ENCODE measurements at regions not wholly inside any gene's neighbourhood (a gene's known extent, or its start where the extent isn't known, plus 50 kb on each side); places are given as distances from the start of the nearest gene placed in this dataset.

GRCh38 chr11:44404736-44405395, 94.9 kb upstream of the ALX4 start:
- H3K4me1 ChIP-seq (ENCODE audit: insufficient read depth, insufficient read length) = no peaks in the 10 kb centered on the region
- H3K9me3 ChIP-seq (ENCODE audit: insufficient read depth, low read length) = no peaks in the 10 kb centered on the region
- H3K27me3 ChIP-seq (ENCODE audit: insufficient read depth, insufficient read length) = no peaks in the 10 kb centered on the region
- H3K36me3 ChIP-seq (ENCODE audit: insufficient read depth, insufficient read length, low read length) = no peaks in the 10 kb centered on the region
- DNase-seq (ENCODE audit: low read depth, low spot score) = no peak
- TF ChIP-seq YY1 (IDR thresholded peaks at IDR 0.05; ENCODE audit: insufficient read depth, insufficient read length) (no peak), ZNF274 (IDR thresholded peaks at IDR 0.05; ENCODE audit: low read depth, low read length) (no peak), SUZ12 (IDR thresholded peaks at IDR 0.05; ENCODE audit: extremely low read depth, insufficient read depth, insufficient read length) (no peak)
- no peak overlapping the region for H3K4me3 ChIP-seq (ENCODE audit: insufficient read length, low read depth)
- H3K9ac ChIP-seq (ENCODE audit: insufficient read length, low read depth) = no peak overlapping the region

GRCh38 chr11:44407211-44407996, 97.5 kb upstream of the ALX4 start:
- no peak for DNase-seq (ENCODE audit: low read depth, low spot score)
- H3K27me3 ChIP-seq (ENCODE audit: insufficient read depth, insufficient read length) = peaks cover 4% of the 10 kb centered on the region
- no peaks in the 10 kb centered on the region for H3K9me3 ChIP-seq (ENCODE audit: insufficient read depth, low read length)
- TF ChIP-seq YY1 (IDR thresholded peaks at IDR 0.05; ENCODE audit: insufficient read depth, insufficient read length) (no peak), ZNF274 (IDR thresholded peaks at IDR 0.05; ENCODE audit: low read depth, low read length) (no peak), SUZ12 (IDR thresholded peaks at IDR 0.05; ENCODE audit: extremely low read depth, insufficient read depth, insufficient read length) (no peak)
- no peak overlapping the region for H3K4me3 ChIP-seq (ENCODE audit: insufficient read length, low read depth)
- no peaks in the 10 kb centered on the region for H3K4me1 ChIP-seq (ENCODE audit: insufficient read depth, insufficient read length)
- no peaks in the 10 kb centered on the region for H3K36me3 ChIP-seq (ENCODE audit: insufficient read depth, insufficient read length, low read length)
- H3K9ac ChIP-seq (ENCODE audit: insufficient read length, low read depth) = no peak overlapping the region

GRCh38 chr11:44408141-44408540, 98.2 kb upstream of the ALX4 start:
- no peak for DNase-seq (ENCODE audit: low read depth, low spot score)
- TF ChIP-seq ZNF274 (IDR thresholded peaks at IDR 0.05; ENCODE audit: low read depth, low read length) = no peak
- no peak for TF ChIP-seq SUZ12 (IDR thresholded peaks at IDR 0.05; ENCODE audit: extremely low read depth, insufficient read depth, insufficient read length)
- TF ChIP-seq YY1 (IDR thresholded peaks at IDR 0.05; ENCODE audit: insufficient read depth, insufficient read length) = no peak
- H3K4me1 ChIP-seq (ENCODE audit: insufficient read depth, insufficient read length) = no peaks in the 10 kb centered on the region
- H3K9ac ChIP-seq (ENCODE audit: insufficient read length, low read depth) = no peak overlapping the region
- H3K4me3 ChIP-seq (ENCODE audit: insufficient read length, low read depth) = no peak overlapping the region
- H3K27me3 ChIP-seq (ENCODE audit: insufficient read depth, insufficient read length) = peaks cover 4% of the 10 kb centered on the region
- H3K9me3 ChIP-seq (ENCODE audit: insufficient read depth, low read length) = no peaks in the 10 kb centered on the region
- H3K36me3 ChIP-seq (ENCODE audit: insufficient read depth, insufficient read length, low read length) = no peaks in the 10 kb centered on the region

GRCh38 chr11:44408711-44409470, 99.0 kb upstream of the ALX4 start:
- Histone ChIP-seq H3K9ac (ENCODE audit: insufficient read length, low read depth) (no peak overlapping the region), H3K9me3 (ENCODE audit: insufficient read depth, low read length) (no peaks in the 10 kb centered on the region), H3K4me1 (ENCODE audit: insufficient read depth, insufficient read length) (no peaks in the 10 kb centered on the region), H3K27me3 (ENCODE audit: insufficient read depth, insufficient read length) (peaks cover 4% of the 10 kb centered on the region), H3K4me3 (ENCODE audit: insufficient read length, low read depth) (no peak overlapping the region), H3K36me3 (ENCODE audit: insufficient read depth, insufficient read length, low read length) (no peaks in the 10 kb centered on the region)
- TF ChIP-seq SUZ12 (IDR thresholded peaks at IDR 0.05; ENCODE audit: extremely low read depth, insufficient read depth, insufficient read length) = no peak
- DNase-seq (ENCODE audit: low read depth, low spot score) = no peak

GRCh38 chr11:44409558-44410236, 99.8 kb upstream of the ALX4 start:
- Histone ChIP-seq H3K4me3 (ENCODE audit: insufficient read length, low read depth) (no peak overlapping the region), H3K36me3 (ENCODE audit: insufficient read depth, insufficient read length, low read length) (no peaks in the 10 kb centered on the region), H3K9me3 (ENCODE audit: insufficient read depth, low read length) (no peaks in the 10 kb centered on the region), H3K27me3 (ENCODE audit: insufficient read depth, insufficient read length) (peaks cover 4% of the 10 kb centered on the region), H3K9ac (ENCODE audit: insufficient read length, low read depth) (no peak overlapping the region), H3K4me1 (ENCODE audit: insufficient read depth, insufficient read length) (no peaks in the 10 kb centered on the region)
- no peak for DNase-seq (ENCODE audit: low read depth, low spot score)
- TF ChIP-seq SUZ12 (IDR thresholded peaks at IDR 0.05; ENCODE audit: extremely low read depth, insufficient read depth, insufficient read length) (no peak), ZNF274 (IDR thresholded peaks at IDR 0.05; ENCODE audit: low read depth, low read length) (no peak)

- DNase-seq (ENCODE audit: low read depth, low spot score) = no peak
- H3K4me3 ChIP-seq (ENCODE audit: insufficient read length, low read depth) = no peak overlapping the region
- no peaks in the 10 kb centered on the region for H3K36me3 ChIP-seq (ENCODE audit: insufficient read depth, insufficient read length, low read length)
- TF ChIP-seq ZNF274 (IDR thresholded peaks at IDR 0.05; ENCODE audit: low read depth, low read length) (no peak), SUZ12 (IDR thresholded peaks at IDR 0.05; ENCODE audit: extremely low read depth, insufficient read depth, insufficient read length) (no peak), YY1 (IDR thresholded peaks at IDR 0.05; ENCODE audit: insufficient read depth, insufficient read length) (no peak)
- no peaks in the 10 kb centered on the region for H3K27me3 ChIP-seq (ENCODE audit: insufficient read depth, insufficient read length)
- H3K9me3 ChIP-seq (ENCODE audit: insufficient read depth, low read length) = no peaks in the 10 kb centered on the region
- no peak overlapping the region for H3K9ac ChIP-seq (ENCODE audit: insufficient read length, low read depth)
- peaks cover 5% of the 10 kb centered on the region for H3K4me1 ChIP-seq (ENCODE audit: insufficient read depth, insufficient read length)
These were observed 106.8 kb upstream of the ALX4 start for GRCh38 chr11:44416776-44417175.

Measured in NT2/D1 (cell line).